GM19043 (cell line): ENCODE measurements at regions not wholly inside any gene's neighbourhood (a gene's known extent, or its start where the extent isn't known, plus 50 kb on each side); places are given as distances from the start of the nearest gene placed in this dataset.

Experiments used
- ATAC-seq: cut with Tn5 transposase; IDR thresholded peaks from one replicate; pipeline ENCODE4 v1.9.1; 2021; ENCODE audit warnings: low read depth; ENCODE audit not compliant: unreplicated experiment

DNA sequence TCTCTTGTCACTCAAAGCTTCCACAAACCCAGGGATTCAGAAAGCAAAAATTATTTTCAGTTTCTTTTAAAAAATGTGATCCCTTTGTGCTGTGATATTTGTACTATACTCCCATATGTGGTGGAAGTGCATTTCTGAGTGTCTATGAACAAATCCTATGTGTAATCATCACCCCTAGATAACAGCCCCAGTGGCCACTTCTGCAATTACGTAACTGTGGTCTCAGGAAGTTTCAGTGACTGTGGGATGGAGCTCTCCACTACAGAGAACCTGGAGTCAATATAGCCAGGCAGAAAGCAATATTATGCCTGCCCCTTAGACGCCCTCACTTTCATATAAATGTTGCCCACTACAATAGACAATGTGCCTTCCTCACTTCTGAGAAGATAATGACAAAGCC, 1101.7 kb upstream of the GHITM start:
- no peak for ATAC-seq

DNA sequence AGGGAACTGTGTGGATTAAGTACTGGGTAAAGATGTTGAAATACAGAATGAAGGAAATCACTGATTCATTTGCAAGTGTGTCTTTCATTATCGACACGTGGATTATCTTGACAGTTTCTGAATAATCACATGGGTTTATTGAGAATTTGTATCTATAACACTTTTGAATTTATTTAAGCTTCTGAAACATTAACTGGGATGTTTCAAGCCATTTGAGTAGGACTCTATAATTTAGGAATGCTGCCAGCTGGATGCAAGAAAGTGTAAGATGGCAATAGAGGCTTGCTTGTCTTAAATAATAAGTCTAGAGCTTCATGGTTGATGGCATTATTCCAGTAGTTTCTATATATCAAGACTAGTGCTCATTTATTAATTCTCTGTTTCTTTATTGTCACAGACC, 1100.7 kb upstream of the GHITM start:
- ATAC-seq: no peak

DNA sequence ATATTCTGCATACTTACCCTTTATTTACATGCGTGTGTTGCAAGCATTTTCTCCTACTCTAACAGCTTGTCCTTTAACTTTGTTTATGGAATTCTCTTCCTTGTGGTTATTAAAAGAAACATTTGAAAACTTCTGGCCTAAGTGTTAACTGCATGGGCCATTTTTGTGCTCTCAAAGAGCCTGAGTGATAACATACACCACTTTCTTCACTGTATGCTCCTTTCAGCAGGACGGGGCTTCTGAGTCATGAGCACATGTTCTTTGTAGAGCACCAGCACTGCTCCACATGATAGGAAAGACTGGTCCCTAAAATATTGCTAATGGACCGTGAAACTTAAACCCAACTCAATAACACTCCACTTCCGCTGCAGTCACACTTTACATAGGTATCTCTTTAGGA, 1093.6 kb upstream of the GHITM start:
- no peak for ATAC-seq

DNA sequence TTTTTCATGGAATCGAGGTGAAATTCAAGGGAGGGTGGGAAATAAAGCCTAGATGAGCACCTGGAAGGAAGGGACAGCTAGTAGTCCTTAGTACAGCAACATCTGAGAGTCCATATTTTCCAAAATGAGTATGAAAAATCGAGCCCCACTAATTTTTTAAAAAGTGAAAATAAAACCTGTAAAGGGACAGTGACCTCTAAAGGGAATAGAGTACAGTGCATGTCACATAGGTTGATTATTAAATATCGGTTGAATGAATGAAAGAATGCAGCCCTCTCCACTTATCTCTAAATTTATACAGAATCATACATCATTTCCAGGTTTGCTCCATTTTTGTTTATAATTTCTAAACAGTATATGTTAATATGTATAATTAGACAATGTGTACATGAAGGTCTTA, 1088.5 kb upstream of the GHITM start:
- no peak for ATAC-seq

DNA sequence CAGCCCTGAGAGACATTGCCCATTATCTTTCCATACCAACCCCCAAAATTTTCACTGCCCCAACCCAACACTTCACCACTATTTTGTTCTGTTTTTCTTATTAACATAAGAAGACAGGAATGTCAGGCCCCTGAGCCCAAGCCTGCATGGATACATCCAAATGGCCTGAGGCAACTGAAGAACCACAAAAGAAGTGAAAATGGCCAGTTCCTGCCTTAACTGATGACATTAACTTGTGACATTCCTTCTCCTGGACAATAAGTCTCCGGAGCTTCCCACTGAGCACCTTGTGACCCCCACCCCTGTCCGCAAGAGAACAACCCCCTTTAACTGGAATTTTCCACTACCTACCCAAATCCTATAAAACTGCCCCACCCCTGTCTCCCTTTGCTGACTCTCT, 1076.4 kb upstream of the GHITM start:
- ATAC-seq: no peak

DNA sequence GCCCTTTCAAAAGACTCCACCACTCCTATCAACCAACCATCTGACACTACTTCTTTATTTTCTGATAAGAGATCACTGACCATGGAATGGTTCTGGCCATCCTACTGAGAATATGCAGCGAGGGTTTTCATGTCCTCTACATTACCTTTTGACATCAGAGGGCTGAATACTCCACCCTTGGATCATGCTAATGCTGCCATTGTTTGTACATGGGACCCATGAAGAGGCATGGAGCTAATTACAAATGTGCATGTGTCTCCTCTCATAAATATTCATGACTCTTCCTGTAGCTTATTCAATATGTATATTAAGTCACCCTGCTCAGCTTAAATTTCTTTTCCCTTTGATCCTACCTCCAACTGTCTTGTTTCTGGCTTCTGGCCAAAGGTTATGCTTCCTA, 1065.8 kb upstream of the GHITM start:
- ATAC-seq: no peak

DNA sequence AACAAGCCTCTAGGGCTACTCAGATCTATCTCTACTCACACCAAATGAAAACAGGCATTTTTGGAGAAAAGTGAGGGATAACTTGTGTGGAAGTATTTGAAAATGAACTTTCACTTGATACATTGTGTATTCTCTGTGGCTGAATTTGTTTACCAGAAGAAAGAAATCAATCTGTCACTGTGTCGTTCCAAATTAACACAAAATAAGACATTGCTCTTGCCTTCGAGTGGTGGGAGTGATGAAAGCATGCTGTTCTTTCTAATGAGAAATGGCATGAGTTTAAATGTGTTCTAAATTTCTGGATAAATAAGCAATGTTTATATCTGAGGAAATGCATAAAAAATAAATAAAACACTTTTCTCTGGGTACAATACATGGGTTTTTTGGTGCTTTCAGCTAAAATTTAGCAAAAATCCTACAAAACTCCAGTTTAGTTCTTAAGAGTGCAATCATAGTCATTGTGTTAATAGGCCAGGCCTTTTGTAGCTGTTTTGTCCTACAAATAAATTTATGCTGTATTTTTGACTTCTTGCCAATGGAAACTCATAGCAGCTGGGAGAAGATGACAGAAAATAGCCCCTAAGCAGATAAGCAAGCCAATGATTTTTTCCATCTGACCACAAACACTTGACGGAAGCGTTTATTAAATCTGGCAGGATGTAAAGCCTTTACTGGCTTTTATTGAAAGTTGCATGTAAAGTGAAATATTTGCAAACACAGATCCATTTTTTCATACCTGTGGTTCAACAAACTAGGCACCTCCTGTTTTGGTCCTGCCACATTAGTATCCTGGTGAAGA, 1064.1 kb upstream of the GHITM start:
- ATAC-seq: no peak

DNA sequence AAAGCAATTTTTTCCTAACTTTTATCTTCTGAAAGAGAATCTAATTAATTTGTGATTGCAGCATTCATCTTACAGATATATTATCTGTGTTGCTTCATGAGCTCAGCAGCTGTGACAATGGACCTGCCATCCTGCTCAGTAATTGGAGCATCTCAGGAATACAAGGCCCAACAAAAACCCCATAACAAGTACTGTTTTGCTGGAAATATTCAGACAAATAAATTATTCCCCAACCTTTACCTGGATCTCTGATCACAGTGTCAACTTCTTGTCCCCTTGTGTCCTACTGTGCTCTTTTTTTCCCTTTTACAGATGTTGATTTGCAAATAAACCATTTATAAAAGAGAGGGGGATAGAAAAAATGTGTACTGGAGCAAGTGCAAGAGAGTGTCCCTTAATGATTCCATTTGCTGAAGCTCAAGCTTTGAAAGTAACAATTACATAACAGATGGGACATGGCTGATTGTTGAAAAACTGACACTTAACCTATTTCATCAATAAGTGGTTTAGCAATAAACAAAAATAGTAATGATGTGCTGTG, 1063.4 kb upstream of the GHITM start:
- ATAC-seq: no peak

DNA sequence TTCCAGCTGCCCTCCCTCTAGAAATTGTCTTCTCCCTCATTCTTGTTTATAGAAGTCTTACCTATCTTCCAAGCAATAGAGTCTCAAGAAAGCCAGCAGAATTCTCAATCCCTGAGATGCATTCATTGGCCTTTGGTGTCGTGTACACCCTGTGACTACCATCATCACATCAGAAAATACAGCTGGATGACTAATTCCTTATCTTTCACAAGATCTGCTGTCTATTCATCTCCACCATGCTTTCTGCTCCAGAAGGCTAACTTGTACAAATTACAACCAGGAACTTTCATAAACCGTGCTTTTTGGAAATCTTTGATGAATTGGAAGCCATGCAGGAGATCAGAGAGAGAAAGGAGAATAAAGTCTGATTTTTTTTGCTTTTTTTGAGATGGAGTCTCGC, 1062.9 kb upstream of the GHITM start:
- no peak for ATAC-seq

DNA sequence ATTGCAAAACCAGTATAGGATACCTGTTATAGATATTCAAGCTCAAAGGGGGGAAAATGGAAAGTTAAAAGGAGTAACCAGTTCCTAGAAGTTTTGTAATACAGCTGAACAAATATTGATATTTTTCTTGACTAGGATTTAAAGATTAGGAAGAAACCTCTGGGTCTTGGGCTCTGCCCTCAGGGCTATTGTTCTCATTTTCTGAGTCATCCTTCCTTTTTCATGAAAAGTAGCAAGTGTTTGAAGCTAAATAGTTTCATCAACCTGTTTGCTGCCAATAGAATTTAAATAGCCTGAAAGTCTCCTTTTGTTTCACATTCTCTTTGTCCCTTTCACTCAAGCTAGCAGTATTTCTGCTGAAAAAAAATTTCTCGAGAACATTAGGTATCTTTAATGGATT, 1061.1 kb upstream of the GHITM start:
- no peak for ATAC-seq

DNA sequence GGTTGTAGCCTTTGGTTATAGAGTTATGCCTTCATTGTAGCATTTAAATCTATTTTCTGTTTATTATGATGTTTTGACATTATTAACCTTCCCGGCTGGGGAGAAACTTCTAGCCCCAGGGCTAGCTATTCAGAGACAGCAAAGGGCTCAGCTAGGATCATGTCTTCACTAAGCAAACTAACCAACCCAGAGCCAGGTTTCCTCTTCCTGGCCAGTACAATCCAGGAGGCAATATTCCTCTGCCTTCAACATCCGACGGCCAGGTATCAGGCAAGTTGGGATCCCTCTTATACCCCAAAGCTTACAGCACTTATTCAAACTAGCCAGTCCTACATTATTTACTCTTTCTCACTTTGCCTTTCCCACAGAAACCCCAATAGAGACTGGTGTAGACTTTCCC, 1060.7 kb upstream of the GHITM start:
- no peak for ATAC-seq

DNA sequence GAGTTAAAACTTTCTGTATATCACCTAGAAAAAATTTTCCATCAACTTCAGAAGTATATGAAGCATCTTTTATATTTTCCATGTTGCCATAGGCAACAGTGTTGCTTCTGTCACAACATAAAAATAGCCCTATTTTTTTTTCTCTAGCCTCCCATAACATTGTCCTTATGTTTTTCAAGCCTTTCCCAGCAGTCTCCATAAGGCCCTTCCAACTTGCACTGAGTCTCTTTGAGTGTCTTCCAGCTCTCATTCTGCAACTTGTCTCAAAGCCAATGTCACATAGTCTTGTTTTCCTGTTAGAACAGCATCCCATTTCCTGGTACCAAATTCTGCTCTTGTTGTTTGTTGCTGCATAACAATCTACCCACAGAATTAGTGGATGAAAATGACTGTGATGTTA, 1055.5 kb upstream of the GHITM start:
- ATAC-seq: no peak

DNA sequence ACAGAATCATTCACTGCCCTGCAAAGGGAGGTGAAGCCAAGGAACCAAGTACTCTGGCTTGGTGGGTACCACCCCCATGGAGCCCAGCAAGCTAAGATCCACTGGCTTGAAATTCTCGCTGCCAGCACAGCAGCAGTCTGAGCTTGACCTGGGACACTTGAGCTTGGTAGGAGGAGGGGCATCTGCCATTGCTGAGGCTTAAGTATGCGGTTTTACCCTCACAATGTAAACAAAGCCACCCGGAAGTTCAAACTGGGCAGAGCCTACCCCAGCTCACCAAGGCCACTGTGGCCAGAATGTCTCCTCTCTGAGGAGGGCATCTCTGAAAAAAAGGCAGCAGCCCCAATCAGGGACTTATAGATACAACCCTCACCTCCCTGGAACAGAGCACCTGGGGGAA, 1050.0 kb upstream of the GHITM start:
- no peak for ATAC-seq

DNA sequence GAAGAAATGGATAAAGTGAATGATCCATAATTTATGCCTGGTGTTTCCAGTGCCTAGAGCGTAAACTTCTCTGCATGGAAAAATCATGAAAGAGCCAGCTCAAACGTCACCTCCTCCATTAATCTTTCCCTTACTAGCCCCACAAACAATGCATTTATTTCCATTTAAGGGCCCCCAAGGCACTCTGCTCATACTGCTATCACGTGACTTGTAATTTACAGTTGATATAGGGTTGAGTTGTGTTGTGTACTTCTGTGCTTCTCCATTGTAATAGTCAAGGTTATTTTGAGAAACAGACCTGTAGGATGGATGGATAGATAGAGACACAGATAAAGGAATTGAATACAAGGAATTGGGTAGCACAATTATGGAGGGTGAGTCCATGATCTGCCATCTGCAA, 1034.7 kb upstream of the GHITM start:
- no peak for ATAC-seq

DNA sequence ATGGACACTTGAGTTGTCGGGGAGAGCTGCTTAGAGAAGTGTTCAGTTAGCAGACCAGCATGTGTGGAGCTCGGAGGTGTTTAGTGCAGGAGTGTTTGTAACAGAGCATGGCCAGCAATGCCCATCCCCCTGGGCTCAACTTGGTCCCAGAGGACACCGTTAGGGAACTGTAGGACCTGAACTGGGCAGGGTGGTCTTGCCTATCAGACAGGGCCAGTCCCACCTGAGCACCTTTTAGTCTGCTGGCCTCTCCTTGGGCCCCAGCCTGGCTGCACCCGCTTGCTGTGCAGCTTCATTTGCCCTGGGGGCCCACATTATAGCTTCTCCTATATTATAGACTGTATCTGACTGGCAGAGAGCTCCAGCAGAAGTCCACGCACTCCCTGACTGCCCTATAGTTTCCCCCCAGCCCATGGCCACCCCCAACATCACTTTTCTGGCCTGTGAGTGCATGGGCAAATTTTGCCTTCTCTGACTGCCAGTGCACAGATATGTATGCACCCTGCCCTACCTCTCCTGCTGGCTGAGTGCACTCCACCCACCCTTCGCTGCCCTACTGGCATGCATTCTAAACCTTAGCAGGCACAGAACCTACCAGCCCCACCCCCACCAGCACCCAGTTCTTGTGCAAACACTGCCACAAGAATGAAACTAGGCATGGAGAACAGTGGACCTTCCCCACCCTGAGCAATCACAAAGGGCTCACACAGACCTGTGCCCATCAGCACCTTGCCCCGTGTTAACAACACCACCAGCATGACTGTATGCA, 1030.6 kb upstream of the GHITM start:
- no peak for ATAC-seq

DNA sequence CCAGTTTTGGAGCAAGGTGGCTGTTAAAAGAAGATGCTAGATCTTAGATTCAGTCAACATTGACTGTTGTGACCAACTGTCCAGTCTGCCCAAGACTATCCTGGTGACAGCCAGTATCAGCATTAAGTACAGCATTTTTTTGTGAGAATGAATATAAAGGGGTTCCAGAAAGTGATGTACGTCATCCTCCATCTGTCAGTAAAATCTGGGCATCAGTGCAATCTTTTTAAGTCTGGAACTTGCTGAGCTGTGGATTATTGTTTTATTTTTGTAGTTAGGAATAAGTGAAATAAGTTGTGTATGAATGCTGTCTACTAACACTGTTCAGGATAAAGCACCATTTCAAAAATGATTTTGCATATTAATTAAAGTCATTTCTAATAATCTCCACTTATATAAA, 1020.0 kb upstream of the GHITM start:
- ATAC-seq: no peak

DNA sequence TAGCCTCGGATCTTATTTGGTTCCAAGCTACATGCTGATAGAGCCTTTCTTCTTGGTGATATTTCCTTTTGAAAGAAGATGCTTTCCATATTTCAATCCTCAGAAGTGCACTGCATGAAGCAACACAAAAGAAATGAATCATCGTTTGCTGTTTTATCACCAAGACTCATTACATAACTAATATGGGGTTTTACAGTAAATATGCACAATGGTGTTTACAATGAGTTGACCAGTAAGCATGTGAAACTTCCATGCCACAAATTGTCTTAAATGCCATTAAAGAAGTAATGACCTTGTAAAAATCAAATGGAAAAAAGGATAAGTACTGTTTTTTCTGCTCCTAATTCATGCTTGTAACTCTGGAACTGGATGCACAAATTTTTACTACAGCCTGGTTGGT, 1017.0 kb upstream of the GHITM start:
- no peak for ATAC-seq

DNA sequence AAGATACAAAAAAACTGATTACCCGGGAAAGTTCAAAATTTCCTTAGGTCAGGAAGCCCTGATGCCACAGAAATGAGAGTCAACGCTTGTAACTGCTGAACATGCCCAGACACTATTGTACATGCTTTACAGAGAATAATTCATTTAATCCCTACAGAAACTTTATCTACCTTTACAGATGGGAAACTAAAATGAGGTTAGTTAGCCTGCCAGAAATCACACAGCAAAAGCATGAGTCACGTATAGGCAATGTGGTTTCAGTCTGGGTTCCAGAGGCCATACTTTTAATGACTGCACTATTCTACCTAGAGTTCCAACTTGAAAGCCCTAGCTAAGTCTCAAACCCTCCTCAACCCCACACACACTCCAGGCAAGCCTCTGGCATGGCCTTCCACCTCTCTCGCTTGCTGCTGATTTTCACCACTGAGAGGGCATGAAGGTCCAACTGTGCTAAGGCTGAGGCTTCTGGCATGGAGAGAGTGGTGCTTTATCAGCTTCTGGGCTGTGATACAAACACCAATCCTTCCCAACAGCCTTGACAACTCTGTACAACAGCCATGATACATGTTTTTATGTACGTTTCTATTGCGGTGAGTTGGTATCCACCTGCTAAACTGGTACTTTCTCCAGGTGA, 1011.2 kb upstream of the GHITM start:
- no peak for ATAC-seq

DNA sequence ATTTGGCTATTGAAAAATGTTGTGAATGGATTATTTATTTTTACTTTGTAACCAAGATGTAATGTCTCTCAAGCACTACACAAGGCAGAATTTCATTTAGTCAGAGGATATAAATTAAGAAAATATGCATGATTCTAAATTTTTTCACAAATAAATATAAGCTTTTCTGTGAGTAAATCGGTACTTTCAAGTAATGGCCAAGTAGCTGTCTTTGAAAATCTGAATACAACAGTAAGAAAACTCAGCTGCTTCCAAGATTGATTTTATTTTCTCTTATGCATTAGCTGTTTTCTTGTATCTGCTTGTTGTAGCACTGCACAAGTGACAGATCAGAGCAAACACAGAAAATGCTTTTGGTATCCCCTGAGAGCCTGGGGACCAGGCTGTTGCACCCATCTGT, 998.5 kb upstream of the GHITM start:
- no peak for ATAC-seq

DNA sequence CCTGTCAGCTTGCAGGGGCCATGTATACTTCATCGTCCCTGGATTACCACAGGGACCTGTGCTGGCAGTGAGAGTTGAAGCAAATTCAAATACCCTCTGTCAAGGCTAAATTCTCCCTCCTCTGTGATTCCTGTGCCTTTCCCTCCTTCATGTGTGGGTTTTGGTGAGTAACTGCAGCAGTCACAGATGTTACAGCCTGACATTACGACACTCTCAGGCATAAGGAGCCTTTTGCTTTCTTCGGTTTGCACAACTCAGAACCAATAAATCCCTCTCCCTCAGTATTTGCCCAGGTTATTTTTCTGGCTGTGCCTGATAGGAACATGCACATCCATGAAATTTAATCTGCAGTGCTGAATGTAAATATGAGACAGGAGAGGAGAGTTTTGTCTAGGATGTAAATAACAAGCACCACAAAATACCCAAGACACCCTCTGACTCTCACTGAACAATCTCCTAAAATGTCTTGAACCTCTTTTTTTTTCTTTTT, 997.2 kb upstream of the GHITM start:
- ATAC-seq: no peak

DNA sequence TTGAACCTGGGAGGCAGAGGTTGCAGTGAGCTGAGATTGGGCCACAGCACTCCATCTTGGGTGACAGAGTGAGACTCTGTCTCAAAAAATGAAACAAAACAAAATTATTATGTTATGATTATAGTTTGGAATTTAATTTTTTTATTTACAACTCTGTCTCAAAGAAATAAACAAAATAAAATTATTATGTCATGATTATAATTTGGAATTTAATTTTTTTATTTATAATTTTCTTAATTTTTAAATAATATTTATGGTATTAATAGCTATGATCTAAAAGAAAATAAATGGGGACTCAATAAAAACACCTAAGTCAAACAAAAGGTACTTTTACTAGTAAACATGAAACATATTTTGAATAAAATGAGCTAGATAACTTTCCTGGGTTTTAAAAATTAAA, 994.8 kb upstream of the GHITM start:
- ATAC-seq: no peak
